Liver (tissue), 8 donors: ENCODE measurements at regions not wholly inside any gene's neighbourhood (a gene's known extent, or its start where the extent isn't known, plus 50 kb on each side); places are given as distances from the start of the nearest gene placed in this dataset.

ENCODE experiments used
- DNase-seq: peaks from one replicate; pipeline ENCODE4 v3.0.0-alpha.2; 2017; ENCODE audit warnings: low spot score
- H3K27ac ChIP-seq, 2 donors: one replicate each; pipeline ENCODE4 v1.7.0; 2013; ENCODE audit warnings: inconsistent platforms in 2 of 2, low read length in 2 of 2, control low read depth in 1 of 2, low read depth in 1 of 2, mild to moderate bottlenecking in 1 of 2
- H3K27me3 ChIP-seq, 4 donors: one replicate each; pipeline versions ENCODE4 v1.6.1 to v1.7.0; 2013; ENCODE audit warnings: low read length in 3 of 4, inconsistent platforms in 1 of 4, mild to moderate bottlenecking in 1 of 4, moderate library complexity in 1 of 4; ENCODE audit not compliant: control insufficient read depth in 4 of 4, insufficient read depth in 4 of 4
- H3K36me3 ChIP-seq, 4 donors: one replicate each; pipeline versions ENCODE4 v1.6.1 to v1.7.0; 2013; ENCODE audit warnings: low read length in 3 of 4, mild to moderate bottlenecking in 3 of 4, low read depth in 1 of 4, moderate library complexity in 1 of 4; ENCODE audit not compliant: control insufficient read depth in 4 of 4, insufficient read depth in 3 of 4
- H3K4me1 ChIP-seq, 4 donors: one replicate each; pipeline versions ENCODE4 v1.6.1 to v1.7.0; 2013; ENCODE audit warnings: low read length in 3 of 4, mild to moderate bottlenecking in 3 of 4, moderate library complexity in 1 of 4; ENCODE audit not compliant: control insufficient read depth in 4 of 4, insufficient read depth in 4 of 4
- H3K4me3 ChIP-seq, 3 donors: one replicate each; pipeline versions ENCODE4 v1.6.1 to v1.7.0; 2013; ENCODE audit warnings: low read length in 3 of 3, control low read depth in 1 of 3, low read depth in 1 of 3, mild to moderate bottlenecking in 1 of 3
- H3K9ac ChIP-seq, 2 donors: one replicate each; pipeline ENCODE4 v1.7.0; 2013; ENCODE audit warnings: low read length in 2 of 2, mild to moderate bottlenecking in 2 of 2, moderate library complexity in 2 of 2, control low read depth in 1 of 2, low read depth in 1 of 2
- H3K9me3 ChIP-seq, 4 donors: one replicate each; pipeline versions ENCODE4 v1.6.1 to v1.7.0; 2013; ENCODE audit warnings: low read length in 3 of 4; ENCODE audit not compliant: control insufficient read depth in 4 of 4
- ATF3 ChIP-seq: IDR thresholded peaks from 2 replicates; pipeline ENCODE4 v1.6.1; 2016; ENCODE audit warnings: antibody characterized with exemption
- CTCF ChIP-seq: fragments of 150-350 bp; IDR thresholded peaks from 2 replicates; pipeline ENCODE4 v1.5.1; 2017; ENCODE audit warnings: improper control_type of control experiment, low read depth, low read length; ENCODE audit not compliant: missing input control
- EGR1 ChIP-seq, 2 donors: IDR thresholded peaks; 2 replicates each; pipeline ENCODE4 v1.6.1; 2016 to 2018; ENCODE audit warnings: antibody characterized with exemption in 2 of 2, low read depth in 2 of 2
- FOXA1 ChIP-seq: IDR thresholded peaks from 2 replicates; pipeline ENCODE4 v1.6.1; 2016; ENCODE audit warnings: antibody characterized with exemption
- FOXA2 ChIP-seq: IDR thresholded peaks from 2 replicates; pipeline ENCODE4 v1.6.1; 2016; ENCODE audit warnings: antibody characterized with exemption
- GABPA ChIP-seq, 2 donors: IDR thresholded peaks in 1 of 2; conservative IDR thresholded peaks in 1 of 2; 2 replicates each; pipeline ENCODE4 v1.6.1; 2016; ENCODE audit warnings: antibody characterized with exemption in 2 of 2, mild to moderate bottlenecking in 1 of 2, moderate library complexity in 1 of 2
- HNF4A ChIP-seq, 2 donors: conservative IDR thresholded peaks; 2 replicates each; pipeline ENCODE4 v1.6.1; 2016; ENCODE audit warnings: antibody characterized with exemption in 2 of 2, mild to moderate bottlenecking in 2 of 2
- HNF4G ChIP-seq: IDR thresholded peaks from 2 replicates; pipeline ENCODE4 v1.6.1; 2016; ENCODE audit warnings: antibody characterized with exemption
- JUND ChIP-seq, 2 donors: IDR thresholded peaks; 2 replicates each; pipeline ENCODE4 v1.6.1; 2016; ENCODE audit warnings: antibody characterized with exemption in 2 of 2
- MAX ChIP-seq: IDR thresholded peaks from 2 replicates; pipeline ENCODE4 v1.6.1; 2016; ENCODE audit warnings: antibody characterized with exemption
- NR2F2 ChIP-seq: IDR thresholded peaks from 2 replicates; pipeline ENCODE4 v1.6.1; 2016; ENCODE audit warnings: antibody characterized with exemption
- RAD21 ChIP-seq, 2 donors: IDR thresholded peaks; 2 replicates each; pipeline ENCODE4 v1.6.1; 2016; ENCODE audit warnings: antibody characterized with exemption in 2 of 2, mild to moderate bottlenecking in 2 of 2
- REST ChIP-seq: IDR thresholded peaks from 2 replicates; pipeline ENCODE4 v1.6.1; 2016; ENCODE audit warnings: antibody characterized with exemption, mild to moderate bottlenecking
- RXRA ChIP-seq, 2 donors: IDR thresholded peaks; 2 replicates each; pipeline ENCODE4 v1.6.1; 2017 to 2018; ENCODE audit warnings: antibody characterized with exemption in 2 of 2, mild to moderate bottlenecking in 1 of 2
- SP1 ChIP-seq: IDR thresholded peaks from 2 replicates; pipeline ENCODE4 v1.6.1; 2018; ENCODE audit warnings: antibody characterized with exemption, mild to moderate bottlenecking
- YY1 ChIP-seq: IDR thresholded peaks from 2 replicates; pipeline ENCODE4 v1.6.1; 2016; ENCODE audit warnings: antibody characterized with exemption, mild to moderate bottlenecking
- ZBTB33 ChIP-seq: IDR thresholded peaks from 2 replicates; pipeline ENCODE4 v1.6.1; 2016; ENCODE audit warnings: antibody characterized with exemption
- WGBS: extraction: QIAGEN DNeasy Blood & Tissue Kit; methylation state at CpG from one replicate; pipeline ENCODE4 v1.1.7; 2013; 5-methylcytosine and 5-hydroxymethylcytosine counted together
- donor health status: healthy.
- donor health status: healthy.
- donor health status: healthy.
- donor health status: healthy.
- donor health status: healthy.

- WGBS: 91% methylated on average over 1 of the region's 1 CpG
- no peaks in the 10 kb centered on the region for H3K36me3 ChIP-seq
- no peaks in the 10 kb centered on the region for H3K4me1 ChIP-seq
- H3K27me3 ChIP-seq: no peaks in the 10 kb centered on the region
- no peak overlapping the region for H3K27ac ChIP-seq
- no peak for TF ChIP-seq SP1
- no peak for TF ChIP-seq GABPA (IDR thresholded peaks at IDR 0.05 in 1 of 2, conservative IDR thresholded peaks at IDR 0.05 in 1 of 2)
- TF ChIP-seq FOXA1: no peak
- TF ChIP-seq RAD21 (IDR thresholded peaks at IDR 0.05): no peak
- TF ChIP-seq ATF3: no peak
- no peak for TF ChIP-seq ZBTB33
- TF ChIP-seq RXRA (IDR thresholded peaks at IDR 0.05): no peak
- no peak for TF ChIP-seq REST
- no peak for TF ChIP-seq CTCF
- TF ChIP-seq YY1: no peak
- no peak for TF ChIP-seq HNF4G
- TF ChIP-seq MAX: no peak
- TF ChIP-seq HNF4A (conservative IDR thresholded peaks at IDR 0.05): no peak
- TF ChIP-seq JUND (IDR thresholded peaks at IDR 0.05): no peak
- TF ChIP-seq EGR1 (IDR thresholded peaks at IDR 0.05; ENCODE audit: low read depth in 2 of 2): no peak
- no peak for TF ChIP-seq NR2F2
- no peak for TF ChIP-seq FOXA2
- peaks cover 0 to 6% (median 1%) of the 10 kb centered on the region in 4 donors for H3K9me3 ChIP-seq
- no peak overlapping the region for H3K4me3 ChIP-seq
- no peak for DNase-seq
- H3K9ac ChIP-seq: no peak overlapping the region
Observed at GRCh38 chr2:155356250-155356649, 657.8 kb downstream of the KCNJ3 start.
